ENCODE measurements at regions not wholly inside any gene's neighbourhood (a gene's known extent, or its start where the extent isn't known, plus 50 kb on each side); places are given as distances from the start of the nearest gene placed in this dataset.
A peak's percentile ranks its signal among the peaks of the same experiment; 100 is the strongest.

DNA sequence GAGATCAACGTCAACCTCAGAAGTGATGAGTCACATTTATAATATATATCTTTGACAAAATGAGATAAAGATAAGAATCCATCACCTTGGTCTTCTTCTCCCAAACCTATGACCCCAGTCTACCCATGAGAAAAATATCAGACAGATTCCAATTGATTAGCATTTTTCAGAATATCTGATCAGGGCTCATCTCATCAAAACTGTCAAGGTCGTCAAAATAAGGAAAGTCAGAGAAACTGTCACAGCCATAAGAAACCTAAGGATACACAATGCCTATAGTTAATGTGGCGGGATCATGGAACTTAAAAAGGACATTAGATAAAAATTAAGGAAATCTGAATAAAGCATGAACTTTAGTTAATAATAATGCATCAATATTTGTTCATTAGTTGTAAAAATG lies 374.1 kb downstream of the FAT4 start:
- no peak for DNase-seq

DNA sequence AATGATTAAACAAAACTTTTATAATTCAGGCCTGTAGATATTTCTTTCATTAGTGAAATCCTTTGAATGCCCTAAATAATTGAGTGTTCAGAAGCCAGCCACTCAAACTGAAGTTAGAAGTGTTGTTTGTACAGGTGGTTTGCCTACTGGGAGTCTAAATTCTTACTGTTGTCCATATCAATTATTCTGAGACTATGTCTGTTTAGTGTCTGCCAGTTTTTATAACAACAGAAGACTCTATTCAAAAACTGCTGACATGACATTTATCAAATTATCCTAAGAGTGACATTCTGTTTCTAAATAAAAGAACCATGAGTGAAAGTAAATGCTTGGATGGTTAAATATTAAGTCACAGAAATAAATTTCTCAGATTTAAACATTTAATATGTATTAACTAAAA lies 375.1 kb downstream of the FAT4 start:
- DNase-seq = no peak

DNA sequence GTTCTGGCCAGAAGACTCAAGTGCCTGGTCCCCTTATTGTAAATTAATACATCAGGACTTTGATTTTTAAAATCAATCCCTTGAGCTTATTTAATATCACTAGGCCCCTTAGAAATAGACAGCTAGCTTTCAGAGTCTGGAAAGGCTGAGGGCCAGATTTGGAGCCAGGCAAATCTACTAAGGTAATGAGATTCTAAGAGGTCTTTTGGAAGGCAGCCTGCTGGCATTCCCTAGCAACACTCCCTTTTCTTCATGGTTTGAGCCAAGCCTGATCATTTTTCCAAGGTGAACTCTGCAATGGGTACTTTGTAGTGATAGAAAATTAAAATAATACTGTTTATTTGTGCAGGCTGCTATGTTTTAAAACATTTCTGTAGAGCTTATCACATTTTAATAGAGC lies 378.5 kb downstream of the FAT4 start:
- peak in 1 of 3 donors; percentile 16 for DNase-seq

DNA sequence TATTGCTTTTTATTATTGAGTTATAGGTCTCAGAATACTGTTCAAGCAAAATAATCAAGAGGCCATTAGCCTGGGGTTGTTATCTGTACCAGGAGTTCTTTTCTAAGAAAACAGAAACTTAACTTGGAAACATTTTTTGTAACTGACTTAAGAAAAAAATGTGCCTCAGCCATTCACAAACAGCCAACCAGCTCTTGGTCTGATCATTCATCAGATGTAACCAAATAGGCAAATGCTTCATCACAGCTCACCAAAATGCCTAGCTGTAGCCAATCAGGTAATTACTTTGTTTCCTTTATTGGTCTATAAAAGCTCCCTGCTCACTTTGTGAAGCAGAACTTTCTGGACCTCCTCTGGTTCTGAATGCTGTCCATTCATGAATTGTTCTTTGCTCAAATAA lies 387.7 kb downstream of the FAT4 start:
- DNase-seq = no peak

DNA sequence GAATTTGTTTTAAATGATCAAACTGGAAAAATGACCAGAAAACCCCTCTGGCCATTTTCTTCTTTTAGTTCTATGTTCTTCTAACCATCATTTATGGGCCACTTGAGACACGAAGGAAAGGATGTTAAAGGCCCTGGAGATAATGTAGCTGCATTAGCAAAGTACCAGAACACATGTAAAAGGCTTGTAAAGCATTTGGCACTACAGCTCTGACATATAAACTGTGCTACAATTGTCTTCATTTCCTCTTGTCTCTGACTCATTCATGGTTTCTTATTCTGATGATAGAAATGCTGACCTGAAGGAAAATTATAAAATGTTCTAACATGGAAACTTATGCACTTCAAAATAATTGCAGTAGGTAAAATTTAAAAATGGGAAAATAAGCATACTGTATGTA lies 388.7 kb downstream of the FAT4 start:
- DNase-seq = peak in 1 of 3 donors; percentile 38

DNA sequence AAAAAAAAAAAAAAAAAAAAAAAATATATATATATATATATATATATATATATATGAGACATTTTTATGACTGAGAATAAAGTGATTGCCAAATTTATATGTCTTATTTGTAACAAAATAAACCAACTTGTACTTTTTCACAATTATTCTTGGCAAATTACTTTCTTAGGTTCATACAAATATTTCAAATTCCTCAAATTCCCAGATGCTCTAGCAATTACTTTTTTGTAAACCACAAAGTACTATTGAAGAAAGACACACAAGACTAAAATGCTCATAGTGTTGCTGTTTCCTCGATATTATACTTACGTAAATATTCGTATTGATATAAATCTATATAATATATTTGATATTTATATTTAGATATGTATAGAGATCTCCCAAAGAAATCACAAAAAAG lies 390.0 kb downstream of the FAT4 start:
- no peak for DNase-seq

DNA sequence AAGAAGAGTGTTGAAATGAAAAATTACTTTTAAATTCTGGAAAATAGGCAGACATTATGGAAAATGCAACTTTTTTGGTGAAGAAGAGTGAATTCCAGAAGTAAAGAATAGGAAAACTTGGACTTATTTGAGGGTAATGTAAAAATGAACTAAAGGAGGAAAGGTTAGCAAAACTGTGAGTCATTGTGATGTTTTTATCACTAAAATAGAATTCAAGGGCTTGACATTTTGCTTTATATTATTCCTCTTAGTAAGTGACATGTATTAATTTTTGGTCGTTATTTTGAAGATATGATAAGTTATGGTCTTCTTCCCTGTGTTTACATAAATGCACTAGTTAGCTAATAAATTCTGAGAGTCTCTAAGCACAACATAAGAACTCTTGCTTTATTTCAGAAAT lies 390.9 kb downstream of the FAT4 start:
- DNase-seq = peak in 1 of 3 donors; percentile 26

DNA sequence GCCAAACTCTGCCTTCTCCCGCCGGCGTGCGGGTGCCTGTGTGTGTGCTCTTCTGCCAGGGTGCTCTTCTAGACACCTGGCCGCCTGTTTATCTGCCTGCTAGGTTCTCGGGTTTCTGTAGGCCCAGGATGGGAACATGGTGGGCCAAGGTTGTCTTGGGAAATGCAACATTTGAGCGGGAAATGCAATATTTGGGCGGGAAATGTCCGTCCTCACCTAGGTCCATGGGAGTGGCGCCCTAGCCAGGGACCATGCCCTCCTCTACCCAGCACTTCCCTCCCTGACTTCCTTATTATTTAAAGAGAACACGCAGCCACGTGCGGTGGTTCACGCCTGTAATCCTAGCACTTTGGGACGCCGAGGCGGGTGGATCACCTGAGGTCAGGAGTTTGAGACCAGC lies 392.6 kb downstream of the FAT4 start:
- no peak for DNase-seq

DNA sequence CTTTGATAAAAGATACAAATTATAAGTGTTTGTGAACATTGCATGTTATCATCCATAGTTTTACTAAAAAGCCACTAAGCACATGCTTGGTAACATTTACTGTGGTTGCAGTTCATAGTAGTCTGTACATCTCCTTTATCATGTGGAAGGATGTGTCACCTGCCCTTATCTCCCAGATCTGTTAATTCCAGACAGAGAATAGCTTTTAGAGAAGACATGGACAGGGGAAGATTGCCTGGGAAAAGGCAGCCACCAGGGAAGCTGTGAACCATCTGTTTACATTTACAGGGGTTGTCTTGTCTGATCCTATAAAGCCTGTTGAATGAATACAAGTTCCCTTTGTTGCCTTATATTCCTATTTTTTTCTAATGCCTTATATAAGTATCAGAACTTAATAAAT lies 396.0 kb downstream of the FAT4 start:
- DNase-seq = no peak

DNA sequence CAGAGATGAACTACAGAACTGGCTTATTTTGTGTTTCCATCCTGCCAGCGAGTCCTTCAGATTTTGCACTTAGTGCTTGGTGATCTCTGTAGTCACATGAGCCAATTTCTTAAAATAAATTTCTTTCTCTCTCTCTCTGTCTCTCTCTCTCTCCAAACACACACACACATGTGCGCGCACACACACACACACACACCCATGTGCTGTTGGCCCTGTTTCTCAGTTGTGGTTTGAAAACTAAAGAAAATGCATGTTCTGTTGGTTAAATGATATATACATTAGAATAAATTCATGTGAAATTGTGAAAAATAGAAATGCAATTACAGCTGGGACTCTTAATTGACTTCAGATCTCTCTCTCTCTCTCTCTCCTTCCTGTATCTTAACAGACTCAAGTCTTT lies 399.3 kb downstream of the FAT4 start:
- DNase-seq = no peak

DNA sequence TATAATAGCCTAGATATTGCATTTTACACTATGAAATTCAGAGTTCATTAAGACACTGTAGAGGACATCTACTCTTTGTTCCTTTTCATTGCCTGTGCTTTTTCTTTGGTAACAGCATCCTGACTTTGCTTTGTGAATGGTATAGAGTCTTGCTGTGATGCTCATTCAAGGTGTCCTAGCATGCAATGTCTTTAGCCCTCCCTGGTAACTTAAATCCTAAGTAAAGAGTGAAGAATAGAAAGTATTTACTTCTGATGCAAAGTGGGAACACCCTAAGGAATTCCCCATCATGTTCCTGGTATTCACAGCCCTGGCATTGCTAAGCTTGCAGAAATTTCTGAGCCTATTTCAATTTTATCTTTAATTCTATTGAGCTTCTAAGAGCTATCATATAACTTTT lies 400.1 kb downstream of the FAT4 start:
- no peak for DNase-seq

DNA sequence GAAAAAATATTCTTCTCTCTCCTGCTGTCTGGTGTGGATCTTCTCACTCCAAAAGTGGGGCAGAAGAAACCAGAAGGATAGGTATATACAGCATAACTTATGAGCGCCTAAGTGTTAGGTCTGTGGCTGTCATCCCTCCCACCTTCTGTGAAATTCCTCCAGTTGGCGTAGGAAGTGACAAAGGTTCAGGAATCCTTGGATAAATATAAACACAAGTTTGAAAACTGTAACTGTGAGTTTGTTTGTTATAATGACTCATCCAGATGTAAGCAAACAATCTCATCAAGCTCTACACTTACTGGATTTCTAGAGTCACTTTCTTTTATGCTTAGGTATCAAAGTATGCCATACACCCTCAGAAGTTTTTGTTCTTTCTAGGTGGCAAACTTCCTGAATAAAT lies 405.2 kb downstream of the FAT4 start:
- no peak for DNase-seq

DNA sequence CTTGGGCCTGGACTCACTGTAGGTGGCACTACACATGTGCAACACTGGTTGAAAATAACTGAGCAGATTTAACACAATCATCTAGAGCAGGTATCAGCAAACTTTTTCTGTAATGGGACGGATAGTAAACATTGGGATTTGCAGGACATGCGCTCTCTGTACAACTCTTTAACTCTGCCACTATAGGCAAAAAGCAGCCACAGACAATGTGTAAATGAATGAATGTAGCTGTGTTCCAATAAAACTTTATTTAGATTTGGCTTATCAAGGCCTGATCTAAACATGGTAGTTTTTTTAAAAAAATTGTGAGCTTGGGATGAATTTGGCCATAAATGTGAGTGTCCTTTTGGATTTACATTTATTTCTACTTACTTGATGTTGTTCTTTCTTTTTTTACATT lies 407.3 kb downstream of the FAT4 start:
- no peak for DNase-seq

DNA sequence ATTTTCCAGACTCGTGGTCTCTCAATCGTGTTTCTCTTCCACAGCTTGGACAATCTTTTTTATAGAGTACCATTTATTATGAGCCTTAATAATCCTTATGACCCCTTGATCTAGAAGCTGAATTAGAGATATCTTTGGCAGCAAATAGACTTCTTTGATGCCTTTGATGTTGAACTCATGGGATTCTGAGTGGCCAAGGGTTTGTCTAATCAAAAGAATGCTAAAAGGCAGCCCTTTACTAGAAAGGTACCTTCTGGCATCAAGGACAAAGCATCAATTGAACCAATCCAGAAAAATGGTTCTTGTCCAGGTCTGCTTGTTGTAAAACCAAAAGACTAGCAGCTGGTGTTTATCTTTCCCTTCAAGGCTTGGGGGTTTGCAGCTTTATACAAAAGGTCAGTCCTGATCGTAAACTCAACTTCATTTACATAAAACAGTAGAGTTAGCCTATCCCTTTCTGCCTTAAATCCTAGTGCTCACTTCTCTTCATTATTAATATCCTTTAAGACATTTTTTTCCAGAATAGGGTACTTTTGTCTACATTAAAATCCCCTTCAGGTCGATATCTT lies 411.3 kb downstream of the FAT4 start:
- no peak for DNase-seq

DNA sequence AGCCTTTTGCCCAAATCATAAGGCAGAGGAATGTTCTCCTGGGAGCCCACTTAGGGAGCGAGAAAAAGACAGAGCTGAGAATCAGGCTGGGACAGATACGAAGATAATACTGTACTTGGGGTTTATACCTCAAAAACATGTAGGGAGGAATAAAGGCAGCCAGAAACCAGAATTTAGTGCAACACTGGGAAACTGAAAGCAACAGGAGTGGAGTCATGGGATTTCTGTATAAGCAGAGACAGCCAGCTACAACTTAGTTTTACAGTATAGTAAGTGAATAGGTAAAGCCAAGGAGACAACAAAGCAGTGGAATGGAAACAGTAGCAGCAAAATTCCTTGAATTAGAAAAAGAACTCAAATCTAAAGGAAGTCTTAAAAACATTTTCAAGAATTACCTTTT lies 413.2 kb downstream of the FAT4 start:
- DNase-seq = no peak

DNA sequence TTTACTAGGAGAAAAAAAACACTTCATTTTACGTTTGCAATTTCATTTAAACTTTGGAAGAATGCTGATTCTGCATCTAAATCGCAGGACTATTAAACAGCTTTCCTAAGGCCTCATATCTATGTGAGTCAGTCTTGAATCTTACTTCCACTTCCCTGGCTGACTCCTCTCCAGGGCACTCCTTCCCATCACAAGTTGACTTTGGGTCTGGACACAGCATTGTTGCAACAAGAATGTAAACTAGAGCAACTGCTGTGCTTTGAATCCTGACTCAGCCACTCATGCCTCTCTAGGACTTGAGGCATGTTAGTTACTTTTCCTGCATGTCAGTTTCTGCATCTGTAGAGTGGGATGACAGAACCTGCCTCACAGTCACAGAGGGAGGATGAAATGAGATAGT lies 413.8 kb downstream of the FAT4 start:
- peak in 1 of 3 donors; percentile 55 for DNase-seq

DNA sequence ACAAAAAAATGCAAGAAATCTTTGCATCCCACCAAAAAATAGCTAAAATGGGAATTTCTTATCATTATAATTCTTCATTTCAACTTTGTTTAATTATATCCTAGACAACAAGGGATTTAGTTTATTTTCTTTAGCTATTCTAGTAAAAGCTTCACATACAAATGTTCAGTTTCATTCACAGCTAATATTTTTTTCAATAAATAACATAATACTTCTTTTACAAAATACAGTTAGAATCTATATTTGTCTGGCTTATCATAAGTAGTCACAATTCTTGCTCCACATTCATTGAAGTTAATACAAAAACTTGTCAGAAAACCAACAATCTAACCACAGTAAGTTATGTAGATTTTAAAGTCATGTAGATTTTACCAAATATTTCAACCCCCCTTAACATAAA lies 414.4 kb downstream of the FAT4 start:
- DNase-seq = no peak

DNA sequence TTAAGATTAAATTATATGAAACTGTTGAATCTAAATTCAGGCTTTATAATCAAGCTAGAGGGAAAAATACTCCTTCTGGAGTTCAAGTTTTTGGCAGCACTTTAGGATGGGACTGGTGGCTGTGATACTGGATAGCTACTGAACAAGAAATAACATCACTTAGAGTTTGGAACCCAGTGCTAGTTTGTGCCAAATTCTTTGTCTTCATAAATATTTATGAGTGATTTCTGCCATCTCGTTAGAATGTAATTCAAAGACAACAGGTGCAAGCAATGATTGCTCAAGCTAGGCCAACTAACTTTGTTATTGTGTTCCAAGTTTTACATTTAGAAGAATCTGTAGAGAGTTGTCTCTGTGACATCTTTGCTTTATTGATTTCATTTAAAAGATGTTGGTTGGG lies 417.9 kb downstream of the FAT4 start:
- DNase-seq = no peak

DNA sequence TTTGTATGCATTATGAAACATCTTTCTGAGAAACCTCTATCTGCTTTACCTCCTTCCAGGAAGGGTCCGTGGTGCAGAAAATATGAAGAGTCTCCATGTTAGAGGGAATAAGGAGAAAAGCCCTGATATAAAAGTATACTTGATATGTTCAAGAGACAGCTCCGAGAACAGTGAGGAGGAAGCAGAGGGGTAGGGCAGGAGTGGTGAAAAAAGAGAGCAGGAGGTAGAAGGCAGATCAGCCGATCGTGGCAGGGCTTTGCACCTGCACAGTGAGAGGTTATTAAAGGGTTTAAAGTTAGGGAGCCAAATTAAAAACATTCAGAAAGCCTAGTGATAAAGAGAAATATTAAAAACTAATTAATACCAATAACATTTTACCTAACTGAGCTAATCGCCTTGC lies 419.7 kb downstream of the FAT4 start:
- DNase-seq = no peak

DNA sequence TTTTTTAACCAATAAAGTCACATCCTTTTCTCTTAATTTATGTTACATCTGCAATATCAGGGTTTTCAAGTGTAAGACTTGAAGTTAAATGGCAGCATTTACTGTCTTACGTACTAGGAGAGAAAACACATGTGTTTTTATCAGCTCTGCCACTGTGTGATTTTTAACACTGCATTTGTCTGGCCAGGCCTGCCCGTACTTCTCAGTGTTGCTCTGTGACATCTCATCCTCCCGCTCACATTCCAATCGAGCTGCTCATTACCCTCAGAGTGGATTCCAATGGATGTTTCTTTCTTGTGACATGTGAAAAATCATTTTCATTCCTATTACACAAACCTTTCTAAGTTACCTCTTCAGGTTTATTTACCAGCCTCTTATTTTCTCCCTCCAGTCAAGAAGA lies 420.3 kb downstream of the FAT4 start:
- peak; percentile 34 to 81 (median 48) for DNase-seq

DNA sequence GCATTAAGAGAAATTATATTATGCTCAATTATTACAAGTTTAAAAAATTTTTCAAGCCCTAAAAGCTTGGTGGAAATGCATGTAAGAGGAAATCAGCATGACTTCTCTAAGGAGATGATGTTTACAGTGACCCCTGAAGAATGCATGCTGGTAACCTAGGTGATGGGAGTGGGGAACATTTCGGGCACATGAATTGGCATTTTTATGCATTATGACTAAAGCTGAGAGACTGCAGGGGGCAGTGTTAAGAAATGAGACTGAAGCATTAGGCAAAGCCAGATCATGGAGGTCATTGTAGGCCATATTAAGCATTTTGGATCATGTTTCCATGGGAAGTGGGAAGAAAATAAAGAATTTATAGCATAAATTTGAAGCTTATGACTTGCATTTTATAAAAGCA lies 421.3 kb downstream of the FAT4 start:
- DNase-seq = no peak

DNA sequence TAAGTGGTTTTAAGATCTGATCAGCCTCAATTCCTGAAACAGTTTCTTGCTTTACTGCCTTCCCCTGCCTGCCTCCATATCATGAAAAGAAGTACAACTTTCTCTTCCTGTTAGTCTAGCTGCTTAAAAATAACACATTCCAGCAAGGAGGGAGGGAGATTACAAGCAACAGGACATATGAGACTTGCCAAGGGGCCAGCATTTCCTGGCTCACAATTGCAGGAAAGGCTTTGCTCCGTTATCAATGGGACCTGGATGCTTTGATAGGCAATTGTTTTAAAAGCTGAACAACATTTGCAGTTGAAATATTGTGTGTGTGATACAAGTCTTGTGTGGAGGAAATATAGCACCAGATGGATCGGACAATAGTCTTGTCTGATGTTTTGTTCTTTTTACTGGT lies 425.0 kb downstream of the FAT4 start:
- DNase-seq = peak in 1 of 3 donors; percentile 28

DNA sequence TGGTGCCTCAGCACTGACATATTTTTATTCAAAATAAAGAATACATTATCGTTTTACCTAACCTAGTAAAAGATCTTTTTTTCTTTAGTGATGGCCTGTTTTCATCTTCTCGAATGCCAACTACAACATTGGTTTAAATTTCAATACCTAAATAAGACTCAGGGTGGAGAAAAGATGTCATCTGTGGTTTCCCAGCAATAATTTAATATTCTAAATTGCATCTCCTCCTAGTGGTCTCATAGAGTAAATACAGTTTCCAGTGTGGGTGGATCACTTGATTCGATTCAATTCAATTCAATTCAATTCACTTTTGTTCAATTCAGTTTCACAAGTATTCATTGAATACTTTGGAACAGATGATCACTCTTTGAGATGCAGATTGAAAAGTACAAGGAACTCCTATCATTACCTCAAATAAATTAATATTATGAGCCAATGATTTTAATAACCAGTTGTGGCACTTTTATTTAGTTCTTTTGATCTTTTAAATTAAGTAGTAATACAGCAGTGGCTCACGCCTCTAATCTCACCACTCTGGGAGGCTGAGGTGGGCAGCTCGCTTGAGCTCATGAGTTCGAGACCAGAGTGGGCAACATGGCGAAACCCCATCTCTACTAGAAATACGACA lies 427.2 kb downstream of the FAT4 start:
- no peak for DNase-seq

DNA sequence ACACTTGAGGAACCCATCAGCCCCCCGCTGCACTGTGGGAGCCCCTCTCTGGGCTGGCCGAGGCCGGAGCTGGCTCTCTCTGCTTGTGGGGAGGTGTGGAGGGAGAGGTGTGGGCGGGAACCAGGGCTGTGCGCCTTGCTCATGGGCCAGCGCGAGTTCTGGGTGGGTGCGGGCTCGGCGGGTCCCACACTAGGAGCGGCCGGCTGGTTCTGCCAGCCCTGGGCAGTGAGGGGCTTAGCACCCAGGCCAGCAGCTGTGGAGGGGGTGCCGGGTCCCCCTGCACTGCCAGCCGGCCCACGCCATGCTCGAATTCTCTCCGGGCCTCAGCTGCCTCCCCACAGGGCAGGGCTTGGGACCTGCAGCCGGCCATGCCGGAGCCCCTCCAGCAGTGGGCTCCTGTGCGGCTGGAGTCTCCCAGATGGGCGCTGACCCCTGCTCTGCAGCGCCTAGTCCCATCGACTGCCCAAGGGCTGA lies 430.2 kb downstream of the FAT4 start:
- DNase-seq = no peak

Data from muscle of back (tissue), 3 donors.